Thyroid gland (tissue), 4 donors: ENCODE measurements at regions not wholly inside any gene's neighbourhood (a gene's known extent, or its start where the extent isn't known, plus 50 kb on each side); places are given as distances from the start of the nearest gene placed in this dataset.

ENCODE experiments used
- DNase-seq, 2 donors: peaks; one replicate each; pipeline ENCODE4 v3.0.0-alpha.2; 2019
- H3K27ac ChIP-seq, 3 donors: fragments of 200-600 bp; sonication (generic); 1 replicate in 2 of 3; 2 replicates in 1 of 3; pipeline ENCODE4 v1.5.1; 2016 to 2019; ENCODE audit warnings: mild to moderate bottlenecking in 1 of 3, moderate library complexity in 1 of 3
- H3K27me3 ChIP-seq: fragments of 200-600 bp; sonication (generic); one replicate; pipeline ENCODE4 v1.5.1; 2019
- H3K36me3 ChIP-seq, 2 donors: fragments of 200-600 bp; sonication (generic); one replicate each; pipeline ENCODE4 v1.5.1; 2016 to 2019
- H3K4me1 ChIP-seq, 2 donors: fragments of 200-600 bp; sonication (generic); one replicate each; pipeline ENCODE4 v1.5.1; 2017 to 2019
- H3K4me3 ChIP-seq, 3 donors: fragments of 200-600 bp; sonication (generic); replicated peaks in 1 of 3; 1 replicate in 2 of 3; 2 replicates in 1 of 3; pipeline ENCODE4 v1.5.1; 2016; ENCODE audit warnings: mild to moderate bottlenecking in 1 of 3
- H3K9me3 ChIP-seq: fragments of 200-600 bp; sonication (generic); one replicate; pipeline ENCODE4 v1.5.1; 2017
- POLR2A ChIP-seq, 2 donors: fragments of 450-650 bp; IDR thresholded peaks; one replicate each; pipeline ENCODE4 v1.6.1; 2017; ENCODE audit warnings: antibody characterized with exemption in 2 of 2, mild to moderate bottlenecking in 2 of 2, moderate library complexity in 1 of 2
- WGBS, 2 donors: methylation state at CpG; one replicate each; pipeline ENCODE4 v1.1.5; 2017; 5-methylcytosine and 5-hydroxymethylcytosine counted together
- intact Hi-C: fragments of 100-400 bp; cut with DNase I; formaldehyde crosslinking; loops from one replicate; pipeline ENCODE4 v1.15.1; 2023
- TF ChIP-seq, protein P1 (sequence below), 6 experiments: fragments of 200-600 bp in 3 of 6; fragments of 450-650 bp in 3 of 6; sonication (generic) in 3 of 6; IDR thresholded peaks; one replicate each; pipeline ENCODE4 v1.5.1; 2016 to 2019; ENCODE audit warnings: antibody characterized with exemption in 6 of 6, mild to moderate bottlenecking in 2 of 6, inconsistent platforms in 1 of 6, moderate library complexity in 1 of 6

DNA sequence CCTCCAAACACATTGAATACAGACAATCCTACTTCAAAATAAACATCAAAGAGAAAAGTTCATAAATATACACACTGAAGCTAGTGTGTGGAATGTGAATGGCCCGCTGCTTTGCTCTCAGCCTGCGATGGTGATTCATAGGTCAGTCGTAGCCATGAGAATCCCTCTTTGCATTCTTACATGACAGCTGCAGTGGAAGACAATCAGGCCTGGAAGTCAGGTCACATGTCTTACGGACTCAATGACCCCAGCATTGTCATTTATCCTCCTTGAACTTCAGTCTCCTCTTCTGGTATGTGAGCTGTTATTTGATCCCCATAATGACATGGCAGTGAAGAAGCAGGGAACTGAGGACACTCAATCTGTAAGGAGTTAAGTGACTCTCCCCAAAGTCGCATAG, 217.8 kb upstream of the EOMES start:
- H3K4me1 ChIP-seq = no peaks in the 10 kb centered on the region
- H3K4me3 ChIP-seq = no peak overlapping the region
- no peak overlapping the region for H3K27ac ChIP-seq
- no peak for DNase-seq
- TF ChIP-seq, protein P1, sequence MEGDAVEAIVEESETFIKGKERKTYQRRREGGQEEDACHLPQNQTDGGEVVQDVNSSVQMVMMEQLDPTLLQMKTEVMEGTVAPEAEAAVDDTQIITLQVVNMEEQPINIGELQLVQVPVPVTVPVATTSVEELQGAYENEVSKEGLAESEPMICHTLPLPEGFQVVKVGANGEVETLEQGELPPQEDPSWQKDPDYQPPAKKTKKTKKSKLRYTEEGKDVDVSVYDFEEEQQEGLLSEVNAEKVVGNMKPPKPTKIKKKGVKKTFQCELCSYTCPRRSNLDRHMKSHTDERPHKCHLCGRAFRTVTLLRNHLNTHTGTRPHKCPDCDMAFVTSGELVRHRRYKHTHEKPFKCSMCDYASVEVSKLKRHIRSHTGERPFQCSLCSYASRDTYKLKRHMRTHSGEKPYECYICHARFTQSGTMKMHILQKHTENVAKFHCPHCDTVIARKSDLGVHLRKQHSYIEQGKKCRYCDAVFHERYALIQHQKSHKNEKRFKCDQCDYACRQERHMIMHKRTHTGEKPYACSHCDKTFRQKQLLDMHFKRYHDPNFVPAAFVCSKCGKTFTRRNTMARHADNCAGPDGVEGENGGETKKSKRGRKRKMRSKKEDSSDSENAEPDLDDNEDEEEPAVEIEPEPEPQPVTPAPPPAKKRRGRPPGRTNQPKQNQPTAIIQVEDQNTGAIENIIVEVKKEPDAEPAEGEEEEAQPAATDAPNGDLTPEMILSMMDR (IDR thresholded peaks at IDR 0.05) = no peak
- no peak for TF ChIP-seq POLR2A (IDR thresholded peaks at IDR 0.05)
- no peaks in the 10 kb centered on the region for H3K36me3 ChIP-seq
- H3K27me3 ChIP-seq = no peaks in the 10 kb centered on the region
- H3K9me3 ChIP-seq = no peaks in the 10 kb centered on the region
- WGBS, 2 donors = 54 to 59% methylated on average over 5 of the region's 5 CpGs
- intact Hi-C loops = no loop called here

DNA sequence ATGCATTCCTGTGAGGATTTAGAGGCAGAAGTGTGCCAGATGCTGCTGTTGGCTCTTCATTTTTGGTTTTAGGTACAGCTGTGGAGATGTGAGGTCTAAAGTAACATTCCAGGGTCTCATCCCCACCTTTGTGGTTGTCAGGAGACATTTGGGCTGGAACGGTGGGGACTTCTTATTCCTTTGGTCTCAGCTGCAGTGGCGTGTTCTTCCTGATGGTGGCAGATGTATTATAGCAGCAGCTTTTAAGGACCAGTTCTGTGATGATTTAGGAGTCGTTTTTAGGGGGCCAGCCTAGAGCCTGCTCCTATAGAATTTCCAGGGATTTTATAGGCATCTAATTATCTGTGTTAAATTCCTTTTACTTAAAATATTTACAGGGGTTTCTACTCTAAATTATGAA, 221.0 kb upstream of the EOMES start:
- WGBS, 2 donors = 7 to 10% methylated on average over 3 of the region's 3 CpGs
- TF ChIP-seq, protein P1 (IDR thresholded peaks at IDR 0.05) = no peak
- TF ChIP-seq POLR2A (IDR thresholded peaks at IDR 0.05) = no peak
- no peaks in the 10 kb centered on the region for H3K27me3 ChIP-seq
- no peak for DNase-seq
- no peak overlapping the region for H3K4me3 ChIP-seq
- H3K27ac ChIP-seq = no peak overlapping the region
- H3K4me1 ChIP-seq = no peaks in the 10 kb centered on the region
- H3K36me3 ChIP-seq = no peaks in the 10 kb centered on the region
- no peaks in the 10 kb centered on the region for H3K9me3 ChIP-seq
- intact Hi-C loops = no loop called here

DNA sequence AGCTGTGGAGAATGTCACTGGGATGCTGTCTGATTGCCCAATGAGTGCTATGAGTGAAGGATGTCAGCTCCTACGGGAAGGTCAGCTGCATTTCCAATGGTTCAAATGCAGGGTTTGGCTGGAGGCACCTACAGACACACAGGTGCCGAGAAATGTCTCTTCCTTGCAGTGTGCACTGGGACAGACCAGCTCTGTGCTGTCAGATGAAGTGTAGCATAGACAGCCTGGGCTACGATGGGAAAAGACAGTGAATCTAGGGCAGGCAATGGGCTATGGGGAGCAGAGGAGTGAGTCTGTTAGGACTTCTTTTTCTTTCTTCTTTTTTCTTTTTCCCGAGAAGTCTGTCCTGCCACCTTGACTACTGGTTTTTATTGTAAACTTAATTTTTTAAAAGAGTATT, 223.1 kb upstream of the EOMES start:
- intact Hi-C loops = no loop called here
- Histone ChIP-seq H3K27me3 (no peaks in the 10 kb centered on the region), H3K9me3 (no peaks in the 10 kb centered on the region), H3K4me1 (no peaks in the 10 kb centered on the region), H3K27ac (no peak overlapping the region), H3K36me3 (no peaks in the 10 kb centered on the region), H3K4me3 (no peak overlapping the region)
- no peak for DNase-seq
- WGBS, 2 donors = 86 to 87% methylated on average over 4 of the region's 4 CpGs
- TF ChIP-seq, protein P1 (IDR thresholded peaks at IDR 0.05) = no peak
- TF ChIP-seq POLR2A (IDR thresholded peaks at IDR 0.05) = no peak

DNA sequence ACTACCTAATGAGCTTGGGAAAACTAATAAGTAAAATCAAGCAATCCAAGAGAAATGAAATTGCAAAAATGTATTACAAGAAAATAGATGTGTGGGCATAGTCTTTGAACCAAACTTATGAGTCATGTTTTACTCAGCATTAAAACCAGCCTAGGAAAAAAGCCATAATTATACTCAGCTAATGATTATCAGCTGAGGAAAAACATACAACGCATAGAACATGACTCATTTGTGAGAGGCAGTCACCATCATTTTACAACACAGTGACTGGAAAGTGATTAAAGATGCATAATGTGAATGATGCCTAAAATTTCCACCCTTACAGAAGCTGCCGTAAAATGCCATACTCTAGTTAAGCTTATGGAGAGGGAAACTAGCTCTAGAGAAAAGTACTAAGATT, 238.0 kb upstream of the EOMES start:
- no peak for TF ChIP-seq POLR2A (IDR thresholded peaks at IDR 0.05)
- TF ChIP-seq, protein P1 (IDR thresholded peaks at IDR 0.05) = no peak
- no peak for DNase-seq
- H3K4me3 ChIP-seq = no peak overlapping the region
- no peaks in the 10 kb centered on the region for H3K27me3 ChIP-seq
- H3K27ac ChIP-seq = no peak overlapping the region
- intact Hi-C loops = no loop called here
- H3K9me3 ChIP-seq = no peaks in the 10 kb centered on the region
- 70 to 88% methylated on average over 2 of the region's 2 CpGs for WGBS, 2 donors
- no peaks in the 10 kb centered on the region for H3K4me1 ChIP-seq
- H3K36me3 ChIP-seq = no peaks in the 10 kb centered on the region

DNA sequence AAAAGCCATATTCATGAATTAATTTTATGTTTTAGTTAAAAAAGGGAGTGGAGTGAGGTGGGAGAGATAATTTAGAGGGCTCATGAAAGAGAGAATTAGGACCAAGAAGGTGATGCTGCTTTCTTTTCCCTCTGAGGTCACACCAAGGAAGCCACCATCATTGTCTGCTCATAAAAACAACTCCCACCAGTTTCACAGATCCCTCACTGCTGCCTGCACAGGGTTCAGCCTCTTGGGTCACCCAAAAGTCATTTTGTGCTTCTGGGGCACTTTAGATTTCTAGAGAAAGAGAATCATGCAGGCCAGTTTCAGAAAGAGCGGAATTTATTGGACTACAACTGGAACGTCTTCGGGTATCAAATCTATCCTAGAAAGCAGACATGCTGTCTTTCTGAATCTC, 241.4 kb upstream of the EOMES start:
- intact Hi-C loops = no loop called here
- H3K9me3 ChIP-seq = no peaks in the 10 kb centered on the region
- no peak for DNase-seq
- TF ChIP-seq, protein P1 (IDR thresholded peaks at IDR 0.05) = no peak
- no peak for TF ChIP-seq POLR2A (IDR thresholded peaks at IDR 0.05)
- no peaks in the 10 kb centered on the region for H3K27me3 ChIP-seq
- no peaks in the 10 kb centered on the region for H3K4me1 ChIP-seq
- no peak overlapping the region for H3K27ac ChIP-seq
- H3K36me3 ChIP-seq = no peaks in the 10 kb centered on the region
- no peak overlapping the region for H3K4me3 ChIP-seq
- 95 to 98% methylated on average over 3 of the region's 3 CpGs for WGBS, 2 donors
